ENCODE measurements at regions not wholly inside any gene's neighbourhood (a gene's known extent, or its start where the extent isn't known, plus 50 kb on each side); places are given as distances from the start of the nearest gene placed in this dataset.

DNA sequence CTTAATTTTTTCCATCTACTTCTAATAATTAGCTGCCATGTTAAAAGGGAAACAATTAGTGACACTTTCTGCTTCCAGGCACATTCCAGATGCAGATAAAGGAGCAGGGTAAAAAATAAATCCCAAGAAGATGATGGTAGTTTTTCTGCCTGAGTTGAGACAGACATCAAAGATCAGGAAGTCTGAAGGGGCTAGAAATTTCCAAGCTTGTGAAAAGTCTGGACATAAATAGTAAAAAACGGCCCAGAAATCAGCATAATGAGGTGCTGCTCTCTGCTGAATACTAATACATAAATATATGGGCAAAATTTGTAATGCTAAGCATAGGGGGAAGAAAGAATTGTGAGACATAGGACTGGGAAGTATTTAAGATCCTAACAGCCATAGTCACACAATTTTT is 460.0 kb upstream of the RGS18 start:
- TF ChIP-seq, protein P1, sequence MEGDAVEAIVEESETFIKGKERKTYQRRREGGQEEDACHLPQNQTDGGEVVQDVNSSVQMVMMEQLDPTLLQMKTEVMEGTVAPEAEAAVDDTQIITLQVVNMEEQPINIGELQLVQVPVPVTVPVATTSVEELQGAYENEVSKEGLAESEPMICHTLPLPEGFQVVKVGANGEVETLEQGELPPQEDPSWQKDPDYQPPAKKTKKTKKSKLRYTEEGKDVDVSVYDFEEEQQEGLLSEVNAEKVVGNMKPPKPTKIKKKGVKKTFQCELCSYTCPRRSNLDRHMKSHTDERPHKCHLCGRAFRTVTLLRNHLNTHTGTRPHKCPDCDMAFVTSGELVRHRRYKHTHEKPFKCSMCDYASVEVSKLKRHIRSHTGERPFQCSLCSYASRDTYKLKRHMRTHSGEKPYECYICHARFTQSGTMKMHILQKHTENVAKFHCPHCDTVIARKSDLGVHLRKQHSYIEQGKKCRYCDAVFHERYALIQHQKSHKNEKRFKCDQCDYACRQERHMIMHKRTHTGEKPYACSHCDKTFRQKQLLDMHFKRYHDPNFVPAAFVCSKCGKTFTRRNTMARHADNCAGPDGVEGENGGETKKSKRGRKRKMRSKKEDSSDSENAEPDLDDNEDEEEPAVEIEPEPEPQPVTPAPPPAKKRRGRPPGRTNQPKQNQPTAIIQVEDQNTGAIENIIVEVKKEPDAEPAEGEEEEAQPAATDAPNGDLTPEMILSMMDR (IDR thresholded peaks at IDR 0.05): no peak
- TF ChIP-seq POLR2A (IDR thresholded peaks at IDR 0.05): no peak

All from suprapubic skin (tissue), 3 donors.